ENCODE measurements at regions not wholly inside any gene's neighbourhood (a gene's known extent, or its start where the extent isn't known, plus 50 kb on each side); places are given as distances from the start of the nearest gene placed in this dataset.

DNA sequence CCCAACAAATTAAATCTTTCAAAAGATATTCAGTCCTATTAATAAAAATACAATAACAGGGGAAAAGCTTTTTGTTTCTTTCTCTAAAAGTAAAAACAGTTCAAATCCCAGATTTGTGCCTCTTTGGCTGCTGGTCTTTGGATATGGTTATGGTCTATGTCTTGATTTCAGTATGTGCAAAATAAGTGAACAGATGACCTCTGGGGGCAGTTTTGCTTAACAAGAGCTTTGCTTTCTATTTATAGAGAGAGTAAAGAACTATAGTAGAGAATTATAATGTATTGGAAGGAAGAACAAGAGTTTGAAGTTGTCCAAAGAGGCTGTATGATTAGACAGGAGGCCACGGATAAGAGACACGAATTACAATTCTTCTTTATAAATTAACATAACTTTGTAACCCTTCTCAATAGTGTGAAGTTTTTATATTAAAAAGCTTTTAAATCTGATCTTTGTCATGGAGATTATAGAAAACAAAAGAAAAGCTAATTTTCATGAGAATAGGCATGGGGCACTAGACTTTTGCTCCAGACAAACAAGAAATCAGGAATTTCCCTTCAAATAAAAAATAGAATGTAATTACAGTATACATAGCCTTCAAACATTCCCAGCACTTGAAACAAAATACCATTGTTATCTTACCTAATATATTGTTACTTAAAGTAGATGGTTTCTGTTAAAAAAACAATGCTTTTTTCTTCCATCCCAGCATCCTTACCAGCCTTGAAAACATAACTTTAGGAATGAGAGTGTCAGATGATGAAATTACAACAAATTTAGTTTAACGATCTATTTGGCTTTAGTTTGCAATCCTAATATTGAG lies 432.7 kb upstream of the ARHGEF26 start:
- TF ChIP-seq EGR1 (IDR thresholded peaks at IDR 0.05; ENCODE audit: low read depth) (no peak), FOSL1 (IDR thresholded peaks at IDR 0.05; ENCODE audit: low read depth) (no peak), MAX (IDR thresholded peaks at IDR 0.05) (no peak), YY1 (IDR thresholded peaks at IDR 0.05; ENCODE audit: extremely low read depth, insufficient replicate concordance, low read depth, low read length) (no peak), RAD21 (IDR thresholded peaks at IDR 0.05; ENCODE audit: low read depth) (no peak), EZH2phosphoT487 (IDR thresholded peaks at IDR 0.05; ENCODE audit: borderline replicate concordance) (no peak), SP1 (IDR thresholded peaks at IDR 0.05; ENCODE audit: low read depth) (no peak), TCF7L2 (IDR thresholded peaks at IDR 0.05; ENCODE audit: borderline replicate concordance, extremely low read depth, insufficient read depth, insufficient read length) (no peak), ZFX (IDR thresholded peaks at IDR 0.05) (no peak), ZBTB33 (IDR thresholded peaks at IDR 0.05; ENCODE audit: extremely low read depth, insufficient replicate concordance, low read length) (no peak), EZH2 (IDR thresholded peaks at IDR 0.05) (no peak), JUND (IDR thresholded peaks at IDR 0.05) (no peak)
- TF ChIP-seq, protein P1, sequence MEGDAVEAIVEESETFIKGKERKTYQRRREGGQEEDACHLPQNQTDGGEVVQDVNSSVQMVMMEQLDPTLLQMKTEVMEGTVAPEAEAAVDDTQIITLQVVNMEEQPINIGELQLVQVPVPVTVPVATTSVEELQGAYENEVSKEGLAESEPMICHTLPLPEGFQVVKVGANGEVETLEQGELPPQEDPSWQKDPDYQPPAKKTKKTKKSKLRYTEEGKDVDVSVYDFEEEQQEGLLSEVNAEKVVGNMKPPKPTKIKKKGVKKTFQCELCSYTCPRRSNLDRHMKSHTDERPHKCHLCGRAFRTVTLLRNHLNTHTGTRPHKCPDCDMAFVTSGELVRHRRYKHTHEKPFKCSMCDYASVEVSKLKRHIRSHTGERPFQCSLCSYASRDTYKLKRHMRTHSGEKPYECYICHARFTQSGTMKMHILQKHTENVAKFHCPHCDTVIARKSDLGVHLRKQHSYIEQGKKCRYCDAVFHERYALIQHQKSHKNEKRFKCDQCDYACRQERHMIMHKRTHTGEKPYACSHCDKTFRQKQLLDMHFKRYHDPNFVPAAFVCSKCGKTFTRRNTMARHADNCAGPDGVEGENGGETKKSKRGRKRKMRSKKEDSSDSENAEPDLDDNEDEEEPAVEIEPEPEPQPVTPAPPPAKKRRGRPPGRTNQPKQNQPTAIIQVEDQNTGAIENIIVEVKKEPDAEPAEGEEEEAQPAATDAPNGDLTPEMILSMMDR (IDR thresholded peaks at IDR 0.05 in 2 of 3, conservative IDR thresholded peaks at IDR 0.05 in 1 of 3; ENCODE audit: borderline replicate concordance in 1 of 3, insufficient read depth in 1 of 3, low read depth in 2 of 3, low read length in 2 of 3) = no peak
- TF ChIP-seq, protein P2, sequence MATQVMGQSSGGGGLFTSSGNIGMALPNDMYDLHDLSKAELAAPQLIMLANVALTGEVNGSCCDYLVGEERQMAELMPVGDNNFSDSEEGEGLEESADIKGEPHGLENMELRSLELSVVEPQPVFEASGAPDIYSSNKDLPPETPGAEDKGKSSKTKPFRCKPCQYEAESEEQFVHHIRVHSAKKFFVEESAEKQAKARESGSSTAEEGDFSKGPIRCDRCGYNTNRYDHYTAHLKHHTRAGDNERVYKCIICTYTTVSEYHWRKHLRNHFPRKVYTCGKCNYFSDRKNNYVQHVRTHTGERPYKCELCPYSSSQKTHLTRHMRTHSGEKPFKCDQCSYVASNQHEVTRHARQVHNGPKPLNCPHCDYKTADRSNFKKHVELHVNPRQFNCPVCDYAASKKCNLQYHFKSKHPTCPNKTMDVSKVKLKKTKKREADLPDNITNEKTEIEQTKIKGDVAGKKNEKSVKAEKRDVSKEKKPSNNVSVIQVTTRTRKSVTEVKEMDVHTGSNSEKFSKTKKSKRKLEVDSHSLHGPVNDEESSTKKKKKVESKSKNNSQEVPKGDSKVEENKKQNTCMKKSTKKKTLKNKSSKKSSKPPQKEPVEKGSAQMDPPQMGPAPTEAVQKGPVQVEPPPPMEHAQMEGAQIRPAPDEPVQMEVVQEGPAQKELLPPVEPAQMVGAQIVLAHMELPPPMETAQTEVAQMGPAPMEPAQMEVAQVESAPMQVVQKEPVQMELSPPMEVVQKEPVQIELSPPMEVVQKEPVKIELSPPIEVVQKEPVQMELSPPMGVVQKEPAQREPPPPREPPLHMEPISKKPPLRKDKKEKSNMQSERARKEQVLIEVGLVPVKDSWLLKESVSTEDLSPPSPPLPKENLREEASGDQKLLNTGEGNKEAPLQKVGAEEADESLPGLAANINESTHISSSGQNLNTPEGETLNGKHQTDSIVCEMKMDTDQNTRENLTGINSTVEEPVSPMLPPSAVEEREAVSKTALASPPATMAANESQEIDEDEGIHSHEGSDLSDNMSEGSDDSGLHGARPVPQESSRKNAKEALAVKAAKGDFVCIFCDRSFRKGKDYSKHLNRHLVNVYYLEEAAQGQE (IDR thresholded peaks at IDR 0.05; ENCODE audit: low read depth) = no peak
- intact Hi-C loops (cut with micrococcal nuclease) = no loop called here
- H3K79me2 ChIP-seq (ENCODE audit: insufficient read depth, low read length) = no peaks in the 10 kb centered on the region
- ChIA-PET CTCF (interaction anchor here (0.9 kb wide), 1 partner anchor 121 kb away, joined by 3 read pairs; no protein-coding TSS in a partner anchor), POLR2A (no interaction called here), RAD21 (ENCODE audit: low non-redundant PET in 1 of 2, low total read pairs in 2 of 2, uncharacterized antibody in 2 of 2, unreplicated experiment in 2 of 2) (no interaction called here)
- no peaks in the 10 kb centered on the region for H3K4me1 ChIP-seq (ENCODE audit: control insufficient read depth in 1 of 2, insufficient read depth in 2 of 2, low read length in 2 of 2)
- BruUV-seq (replicated peaks) = no TSS peak
- H3K4me2 ChIP-seq (ENCODE audit: low read length) = no peak overlapping the region
- no peaks in the 10 kb centered on the region for H3K36me3 ChIP-seq (ENCODE audit: control insufficient read depth in 1 of 2, insufficient read depth in 2 of 2, low read length in 2 of 2)
- no peak overlapping the region for H3K27ac ChIP-seq (ENCODE audit: low read depth, low read length)
- no peak overlapping the region for H3K9ac ChIP-seq (ENCODE audit: low read length)
- ATAC-seq (no peak), DNase-seq (ENCODE audit: low read depth, low spot score) (no peak)
- no peaks in the 10 kb centered on the region for H4K20me1 ChIP-seq (ENCODE audit: insufficient read depth)
- no peak overlapping the region for H2AFZ ChIP-seq (ENCODE audit: low read depth, low read length, poor library complexity, severe bottlenecking)
- no peak overlapping the region for H3K4me3 ChIP-seq (replicated peaks in 1 of 2; ENCODE audit: low read depth in 1 of 2, low read length in 2 of 2)
- H3K9me2 ChIP-seq (ENCODE audit: insufficient read depth) = no peaks in the 10 kb centered on the region
- no peaks in the 10 kb centered on the region for H3K27me3 ChIP-seq (ENCODE audit: insufficient read depth, low read length)
- H3K9me3 ChIP-seq (ENCODE audit: control insufficient read depth in 1 of 2, insufficient read depth in 1 of 2, low read depth in 1 of 2, low read length in 2 of 2) = no peaks in the 10 kb centered on the region

Measured in HCT116 (cell line).